ENCODE measurements at regions not wholly inside any gene's neighbourhood (a gene's known extent, or its start where the extent isn't known, plus 50 kb on each side); places are given as distances from the start of the nearest gene placed in this dataset.

DNA sequence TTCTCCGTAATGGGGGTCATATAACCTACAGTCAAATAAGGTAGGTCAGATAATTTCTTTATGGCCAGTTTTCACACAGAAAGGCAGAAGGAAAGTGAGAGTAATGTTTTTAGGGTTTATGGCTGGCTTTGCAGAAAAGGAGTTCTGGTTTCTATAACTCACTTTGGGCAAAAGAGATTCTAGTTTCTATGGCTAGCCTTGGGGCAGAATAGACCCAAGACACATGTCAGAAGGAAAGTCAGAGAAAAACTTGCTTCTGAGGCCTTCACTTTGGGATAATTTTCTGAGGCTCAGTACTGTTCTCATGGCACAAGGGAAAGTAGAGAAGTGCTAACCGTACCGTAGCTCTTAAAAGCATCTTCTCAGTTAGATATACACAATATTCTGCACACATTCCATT, 1145.3 kb downstream of the EFNA5 start:
- TF ChIP-seq POLR2AphosphoS5 (IDR thresholded peaks at IDR 0.05; ENCODE audit: low read depth, low read length) (no peak), TAF1 (IDR thresholded peaks at IDR 0.05; ENCODE audit: borderline replicate concordance, insufficient read depth, low read length) (no peak), SIN3A (IDR thresholded peaks at IDR 0.05; ENCODE audit: borderline replicate concordance, insufficient read depth, low read length) (no peak)

Data from PFSK-1 (cell line).